Kidney epithelial cell (primary cell): ENCODE measurements at regions not wholly inside any gene's neighbourhood (a gene's known extent, or its start where the extent isn't known, plus 50 kb on each side); places are given as distances from the start of the nearest gene placed in this dataset.

Experiments
- DNase-seq: peaks from one replicate; pipeline ENCODE4 v3.0.0-alpha.2; 2010; ENCODE audit warnings: low read depth
- H3K27me3 ChIP-seq: 2 replicates; pipeline ENCODE4 v1.6.0; 2011; ENCODE audit warnings: low read length; ENCODE audit not compliant: control insufficient read depth, insufficient read depth
- H3K36me3 ChIP-seq: 2 replicates; pipeline ENCODE4 v1.5.1; 2011; ENCODE audit warnings: low read length; ENCODE audit not compliant: control insufficient read depth, insufficient read depth
- H3K4me3 ChIP-seq: 2 replicates; pipeline ENCODE4 v1.5.1; 2011; ENCODE audit warnings: low read depth, mild to moderate bottlenecking, control low read depth, low read length
- CTCF ChIP-seq: IDR thresholded peaks from 2 replicates; pipeline ENCODE4 v1.5.1; 2011; ENCODE audit warnings: mild to moderate bottlenecking, moderate library complexity, low read length, control low read depth, inconsistent platforms; ENCODE audit not compliant: insufficient read depth, poor library complexity, severe bottlenecking

GRCh38 chr15:66905954-66906353 lies 159.4 kb upstream of the SMAD3 start:
- Histone ChIP-seq H3K4me3 (no peak overlapping the region), H3K36me3 (no peaks in the 10 kb centered on the region), H3K27me3 (peaks cover 2% of the 10 kb centered on the region)
- DNase-seq, result no peak
- TF ChIP-seq CTCF, result no peak

GRCh38 chr15:66906668-66907614 lies 158.5 kb upstream of the SMAD3 start:
- TF ChIP-seq CTCF, result no peak
- Histone ChIP-seq H3K27me3 (peaks cover 4% of the 10 kb centered on the region), H3K4me3 (no peak overlapping the region)

GRCh38 chr15:66907826-66908743 lies 157.3 kb upstream of the SMAD3 start:
- DNase-seq, result no peak
- Histone ChIP-seq H3K27me3 (peaks cover 4% of the 10 kb centered on the region), H3K4me3 (no peak overlapping the region), H3K36me3 (no peaks in the 10 kb centered on the region)
- no peak for TF ChIP-seq CTCF

More at GRCh38 chr15:66906668-66907614, 158.5 kb upstream of the SMAD3 start:
- H3K36me3 ChIP-seq, result no peaks in the 10 kb centered on the region
- DNase-seq, result no peak

GRCh38 chr15:66908744-66909095 lies 156.7 kb upstream of the SMAD3 start:
- no peak for TF ChIP-seq CTCF
- DNase-seq, result no peak
- Histone ChIP-seq H3K27me3 (peaks cover 4% of the 10 kb centered on the region), H3K36me3 (no peaks in the 10 kb centered on the region), H3K4me3 (no peak overlapping the region)

- Histone ChIP-seq H3K27me3 (peaks cover 4% of the 10 kb centered on the region), H3K4me3 (no peak overlapping the region), H3K36me3 (no peaks in the 10 kb centered on the region)
- no peak for TF ChIP-seq CTCF
- no peak for DNase-seq
Observed at GRCh38 chr15:66909381-66909890, 156.0 kb upstream of the SMAD3 start.
